HG03135 (cell line): ENCODE measurements at regions not wholly inside any gene's neighbourhood (a gene's known extent, or its start where the extent isn't known, plus 50 kb on each side); places are given as distances from the start of the nearest gene placed in this dataset.
"Not testable (repeated sequence)": the region's sequence is repeated elsewhere in the genome, so short reads cannot be mapped to it uniquely, and the experiment has no call there.

Experiments
- ATAC-seq: cut with Tn5 transposase; IDR thresholded peaks from one replicate; pipeline ENCODE4 v1.9.1; 2021; ENCODE audit warnings: mild to moderate bottlenecking, moderate library complexity; ENCODE audit not compliant: unreplicated experiment

GRCh38 chr6:147666255-147666654, 157.8 kb downstream of the SAMD5 start:
- ATAC-seq = no peak

- no peak for ATAC-seq
Observed at GRCh38 chr6:147667082-147667481, 158.6 kb downstream of the SAMD5 start.

GRCh38 chr6:147674099-147674498, 165.6 kb downstream of the SAMD5 start:
- no peak for ATAC-seq

- no peak for ATAC-seq
Observed at GRCh38 chr6:147674794-147675193, 166.3 kb downstream of the SAMD5 start.

- ATAC-seq = no peak
Observed at GRCh38 chr6:147675281-147675680, 166.8 kb downstream of the SAMD5 start.

GRCh38 chr6:147676495-147677199, 168.2 kb downstream of the SAMD5 start:
- ATAC-seq = no peak

- no peak for ATAC-seq
Observed at GRCh38 chr6:147677647-147678046, 169.2 kb downstream of the SAMD5 start.

- ATAC-seq = no peak
Observed at GRCh38 chr6:147678253-147678652, 169.8 kb downstream of the SAMD5 start.

- no peak for ATAC-seq
Observed at GRCh38 chr6:147684906-147685305, 176.4 kb downstream of the SAMD5 start.

- ATAC-seq = no peak
Observed at GRCh38 chr6:147689398-147689797, 180.9 kb downstream of the SAMD5 start.

GRCh38 chr6:147691446-147691845, 183.0 kb downstream of the SAMD5 start:
- ATAC-seq = no peak

GRCh38 chr6:147693181-147693580, 184.7 kb downstream of the SAMD5 start:
- no peak for ATAC-seq

- not testable (repeated sequence) for ATAC-seq
Observed at GRCh38 chr6:147694556-147694955, 186.1 kb downstream of the SAMD5 start.

- no peak for ATAC-seq
Observed at GRCh38 chr6:147695819-147696218, 187.3 kb downstream of the SAMD5 start.

- ATAC-seq = no peak
Observed at GRCh38 chr6:147699140-147699539, 190.7 kb downstream of the SAMD5 start.

GRCh38 chr6:147699637-147700036, 191.1 kb downstream of the SAMD5 start:
- ATAC-seq = no peak

GRCh38 chr6:147700436-147701209, 192.1 kb downstream of the SAMD5 start:
- no peak for ATAC-seq

- no peak for ATAC-seq
Observed at GRCh38 chr6:147704691-147705090, 196.2 kb downstream of the SAMD5 start.

- ATAC-seq = no peak
Observed at GRCh38 chr6:147707524-147707923, 199.0 kb downstream of the SAMD5 start.

GRCh38 chr6:147708170-147708569, 199.7 kb downstream of the SAMD5 start:
- ATAC-seq = no peak

- ATAC-seq = no peak
Observed at GRCh38 chr6:147709396-147710272, 201.1 kb downstream of the SAMD5 start.
